Medulla oblongata (tissue), 1 donor: ENCODE measurements at regions not wholly inside any gene's neighbourhood (a gene's known extent, or its start where the extent isn't known, plus 50 kb on each side); places are given as distances from the start of the nearest gene placed in this dataset.

Experiments
- DNase-seq: peaks from one replicate; pipeline ENCODE4 v3.0.0-alpha.2; 2015; ENCODE audit errors: extremely low spot score

DNA sequence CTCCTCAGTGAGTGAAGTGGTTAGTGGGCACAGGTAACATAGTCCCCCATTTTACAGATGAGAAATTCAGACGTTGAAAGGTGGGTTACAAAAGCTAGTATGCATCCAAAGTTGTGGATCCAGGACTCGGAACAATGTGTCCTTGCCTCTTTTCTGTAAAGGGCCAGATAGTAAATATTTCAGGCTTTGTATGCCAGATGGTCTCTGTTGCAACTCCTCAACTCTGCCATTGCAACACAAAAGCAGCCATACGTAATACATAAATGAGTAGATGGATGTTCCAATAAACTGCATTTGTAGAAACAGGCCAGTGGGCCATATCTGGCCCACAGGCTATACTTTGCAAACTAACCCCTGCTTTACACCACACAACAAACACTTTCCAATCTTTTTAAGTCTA is 166.6 kb upstream of the PKDCC start:
- DNase-seq: no peak

DNA sequence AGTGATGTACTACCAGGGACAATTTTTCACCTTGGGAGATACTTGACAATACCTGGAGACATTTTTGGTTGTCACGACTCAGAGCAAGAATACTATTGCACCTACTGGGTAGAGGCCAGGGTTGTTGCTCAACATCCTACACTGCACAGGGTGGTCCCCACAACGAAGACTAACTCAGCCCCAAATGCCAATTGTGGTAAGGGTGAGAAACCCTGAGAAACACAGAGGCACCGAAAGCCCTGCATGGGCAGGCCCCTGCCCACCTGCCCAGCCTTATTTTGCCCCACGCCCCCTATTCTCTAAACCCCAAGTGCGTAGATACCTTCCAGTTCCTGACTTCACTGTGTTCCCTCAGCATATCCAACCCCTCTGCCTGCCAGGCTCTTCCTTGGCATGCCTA is 163.1 kb upstream of the PKDCC start:
- no peak for DNase-seq

- DNase-seq: no peak
Measured at GRCh38 chr2:41886145-41886664, 161.6 kb upstream of the PKDCC start.

GRCh38 chr2:41886757-41887156 is 161.1 kb upstream of the PKDCC start:
- DNase-seq: no peak

DNA sequence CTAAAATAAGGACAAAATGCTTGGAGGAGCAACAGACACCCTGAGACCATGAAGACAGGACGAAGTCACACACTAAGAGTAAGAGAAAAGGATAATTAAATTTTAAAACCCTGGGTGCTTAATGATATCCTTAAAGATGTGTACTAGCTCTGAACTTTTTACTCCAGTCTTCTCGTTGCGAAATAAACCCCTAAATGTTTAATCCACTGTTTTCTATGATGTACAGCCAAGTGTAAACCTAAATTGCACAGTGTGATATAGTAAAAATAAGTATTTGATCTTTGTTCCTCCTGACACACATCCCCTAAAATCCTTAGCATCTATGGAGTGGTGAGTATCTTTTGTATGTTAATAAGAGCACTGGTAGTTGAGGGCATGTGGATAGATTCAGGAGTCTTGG is 157.5 kb upstream of the PKDCC start:
- no peak for DNase-seq

DNA sequence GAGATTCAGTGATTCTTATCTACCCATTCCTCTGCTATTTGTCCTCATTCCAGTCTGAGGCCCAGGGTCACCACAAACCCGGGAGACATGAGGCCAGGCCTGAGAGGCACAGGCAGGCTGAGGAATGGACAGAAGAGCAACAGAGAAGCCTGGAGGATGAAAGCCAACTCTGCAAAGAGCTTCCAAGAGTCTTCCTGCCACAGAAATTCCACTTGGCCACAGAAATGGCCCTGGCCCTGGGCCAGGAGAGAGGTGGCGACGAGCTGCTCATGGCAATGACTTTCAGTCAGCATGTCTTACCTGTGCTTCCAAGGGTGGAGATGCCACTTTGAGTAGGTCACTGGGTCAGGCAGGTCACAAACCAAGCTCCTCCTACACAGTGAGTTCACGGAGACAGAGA is 155.3 kb upstream of the PKDCC start:
- DNase-seq: no peak

- no peak for DNase-seq
Measured at GRCh38 chr2:41894563-41895333, 153.1 kb upstream of the PKDCC start.

DNA sequence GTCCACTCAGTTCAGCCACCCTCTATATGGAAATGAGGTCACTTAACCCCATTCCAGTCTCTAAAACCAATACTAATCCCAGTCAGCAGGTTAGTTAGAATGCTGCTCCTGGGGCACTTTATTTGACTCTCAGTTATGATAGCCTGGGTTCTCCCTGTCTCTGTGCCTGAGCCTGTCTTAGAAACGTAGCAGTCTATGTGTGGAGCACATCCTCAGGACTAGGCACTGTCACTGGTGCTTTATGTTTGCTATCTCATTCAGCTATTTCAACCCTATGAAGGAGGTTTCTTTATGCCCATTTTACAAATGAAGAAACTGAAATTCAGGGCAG is 152.5 kb upstream of the PKDCC start:
- DNase-seq: no peak

- DNase-seq: no peak
Measured at GRCh38 chr2:41896186-41896846, 151.5 kb upstream of the PKDCC start.

- DNase-seq: no peak
Measured at GRCh38 chr2:41899189-41899588, 148.6 kb upstream of the PKDCC start.

GRCh38 chr2:41900101-41900577 is 147.7 kb upstream of the PKDCC start:
- no peak for DNase-seq

DNA sequence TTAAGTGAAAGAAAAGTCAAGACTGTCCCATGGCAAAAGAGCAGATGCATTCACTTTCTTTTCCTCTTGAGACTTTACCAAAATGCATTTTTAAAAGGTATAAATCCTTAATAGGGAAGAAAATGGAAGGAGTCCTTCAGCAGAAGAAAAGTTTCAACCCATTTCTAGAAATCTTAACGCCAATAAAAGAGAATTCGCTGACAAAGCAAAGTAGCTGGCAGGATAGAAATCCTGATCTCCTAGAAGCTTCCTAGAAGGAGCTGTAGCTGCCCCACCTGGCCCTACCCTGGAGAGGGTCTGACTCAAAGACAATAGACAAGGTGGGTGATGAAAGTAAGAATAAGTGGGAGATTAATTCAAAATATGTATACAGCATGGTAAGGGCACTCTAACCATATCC is 144.9 kb upstream of the PKDCC start:
- DNase-seq: no peak

DNA sequence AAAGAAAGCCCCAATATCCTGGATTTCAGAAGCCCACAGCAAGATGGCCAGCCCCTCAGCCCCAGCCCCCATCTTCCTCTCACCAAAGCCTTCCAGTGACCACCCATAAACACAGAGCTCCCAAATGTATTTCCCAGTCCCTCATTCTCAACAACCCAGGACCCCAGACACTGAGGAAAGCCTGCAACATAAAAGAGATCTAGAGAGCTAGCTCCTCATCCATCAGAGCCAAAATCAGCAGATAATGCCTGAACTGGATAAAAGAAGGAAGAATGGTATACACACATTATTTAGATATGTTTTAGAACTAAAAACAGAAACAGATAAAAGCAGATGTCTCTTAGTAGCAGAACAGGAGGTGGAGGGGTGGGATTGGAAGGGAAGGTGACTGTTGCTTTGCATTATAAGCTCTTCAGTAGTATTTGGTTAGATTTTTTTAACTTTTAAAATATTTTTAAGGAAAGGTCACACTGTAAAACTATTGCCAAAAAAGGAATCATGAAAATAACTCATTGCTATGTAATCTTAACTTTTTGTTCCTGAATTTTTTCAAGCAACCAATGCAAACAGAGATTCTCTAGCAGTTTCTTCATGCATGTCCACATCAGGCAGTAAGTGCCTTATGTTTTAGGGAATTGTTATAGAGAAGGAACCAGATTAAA is 144.2 kb upstream of the PKDCC start:
- no peak for DNase-seq

GRCh38 chr2:41904459-41904858 is 143.4 kb upstream of the PKDCC start:
- DNase-seq: no peak

DNA sequence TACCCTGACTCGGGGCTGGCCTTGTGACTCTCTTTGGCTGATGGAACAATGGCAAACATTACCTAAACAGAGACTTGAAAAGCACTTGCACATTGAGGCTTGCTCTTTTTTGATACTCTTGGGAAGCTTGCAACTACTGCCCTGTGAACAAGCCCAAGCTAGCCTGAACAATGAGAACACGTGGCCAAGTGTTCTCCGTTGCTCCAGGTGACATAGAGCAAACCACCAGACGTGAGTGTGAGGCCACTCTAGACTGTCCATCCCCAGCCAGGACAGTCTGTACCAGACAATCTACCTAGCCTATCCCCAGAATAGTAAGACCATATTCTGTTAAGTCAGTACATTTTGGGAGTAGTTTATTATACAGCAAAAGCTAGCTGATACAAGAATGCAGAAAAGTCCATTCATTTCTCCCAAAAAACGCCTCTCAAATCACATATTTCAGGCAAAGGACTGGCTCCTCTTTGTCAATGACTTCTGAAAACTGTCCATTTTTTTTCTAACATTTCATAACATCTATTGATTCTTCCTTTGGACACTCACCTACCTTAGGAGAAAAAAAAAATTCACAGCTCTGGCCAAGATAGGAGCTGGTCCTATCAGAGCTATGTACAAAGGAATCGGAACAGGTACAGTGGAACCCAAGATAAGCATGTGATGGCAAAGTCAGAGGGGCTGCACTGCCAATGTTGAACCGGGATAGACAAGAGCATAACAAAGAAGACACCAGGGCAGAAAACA is 142.1 kb upstream of the PKDCC start:
- DNase-seq: no peak

DNA sequence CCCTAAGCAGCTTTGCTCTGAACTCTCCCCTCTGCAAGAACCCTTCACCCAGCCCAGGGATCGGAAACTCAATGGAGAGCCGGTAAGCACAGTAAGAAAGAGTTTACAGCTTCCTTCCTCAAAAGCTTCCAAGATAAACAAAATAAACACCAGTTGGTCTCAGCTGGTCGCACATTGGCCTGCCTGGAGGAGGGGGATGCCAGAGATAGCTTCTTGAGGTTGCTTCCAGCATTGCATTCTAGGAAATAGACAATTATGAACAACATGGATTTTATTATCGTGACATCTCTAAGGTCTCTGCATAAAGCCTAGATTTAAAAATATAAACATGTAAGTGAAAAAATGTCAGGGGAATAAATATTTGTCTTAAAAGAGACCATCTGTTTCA is 141.5 kb upstream of the PKDCC start:
- DNase-seq: no peak

GRCh38 chr2:41907141-41907540 is 140.7 kb upstream of the PKDCC start:
- DNase-seq: no peak

DNA sequence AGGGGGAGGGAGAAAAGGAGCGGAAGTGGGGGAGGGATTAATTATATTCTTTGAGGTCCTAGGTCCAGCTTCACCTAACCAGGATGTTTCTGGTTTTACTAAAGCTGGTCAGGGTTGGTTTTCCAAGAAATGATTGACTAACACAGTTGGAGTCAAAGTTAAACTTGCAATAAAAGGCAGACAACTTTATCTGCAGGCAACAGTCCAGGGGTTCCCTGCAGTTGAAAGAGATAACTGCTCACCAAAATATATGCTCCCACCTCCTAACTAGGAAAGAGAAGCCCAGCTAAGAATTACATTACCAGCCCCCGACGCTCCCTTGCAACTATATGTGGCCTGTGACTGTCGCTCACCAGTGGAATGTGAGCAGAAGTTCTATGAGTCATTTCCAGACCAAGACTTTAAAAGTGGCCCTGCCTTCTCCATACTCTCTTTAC is 140.0 kb upstream of the PKDCC start:
- DNase-seq: no peak

- DNase-seq: no peak
Measured at GRCh38 chr2:41908349-41908748, 139.5 kb upstream of the PKDCC start.

GRCh38 chr2:41909584-41909983 is 138.2 kb upstream of the PKDCC start:
- DNase-seq: no peak

DNA sequence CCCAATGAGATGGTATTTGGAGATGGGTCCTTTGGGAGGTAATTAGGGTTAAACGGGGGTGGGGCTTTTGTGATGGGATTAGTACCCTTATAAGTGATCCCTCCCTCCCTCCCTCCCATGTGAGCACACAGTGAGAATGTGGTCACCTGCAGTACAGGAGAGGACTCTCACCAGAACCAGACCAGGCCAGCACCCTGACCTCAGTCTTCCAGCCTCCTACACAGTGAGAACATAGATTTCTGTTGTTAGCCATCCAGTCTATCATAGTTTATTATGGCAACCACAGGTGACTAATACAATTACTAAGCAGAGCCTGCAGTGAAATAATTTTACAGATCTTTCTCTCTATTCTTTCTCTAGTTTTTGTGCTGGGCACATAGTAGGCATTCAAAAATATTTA is 137.7 kb upstream of the PKDCC start:
- DNase-seq: no peak

DNA sequence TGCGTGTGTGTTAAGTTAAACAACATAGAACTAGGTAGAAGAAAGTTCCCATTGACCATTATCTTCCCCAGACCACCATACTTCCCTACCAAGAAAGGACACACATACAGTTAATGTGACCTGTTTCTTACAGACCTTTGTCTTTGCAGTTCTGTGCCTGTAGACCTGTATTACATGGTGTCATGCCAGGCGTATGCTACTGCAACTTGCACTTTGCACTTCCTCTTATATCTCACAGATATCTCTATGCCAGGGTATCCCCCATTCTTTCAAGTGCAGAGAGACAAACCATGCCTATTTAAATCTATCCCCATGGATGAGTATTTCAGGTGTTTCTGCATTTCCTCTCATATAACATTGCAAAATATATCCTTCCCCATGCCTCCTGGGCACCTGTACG is 136.8 kb upstream of the PKDCC start:
- DNase-seq: no peak
